AG08395 (cell line): ENCODE measurements at regions not wholly inside any gene's neighbourhood (a gene's known extent, or its start where the extent isn't known, plus 50 kb on each side); places are given as distances from the start of the nearest gene placed in this dataset.
"Not testable (repeated sequence)": the region's sequence is repeated elsewhere in the genome, so short reads cannot be mapped to it uniquely, and the experiment has no call there.

Source experiments
- DNase-seq: peaks from one replicate; pipeline ENCODE4 v3.0.0; 2012; ENCODE audit warnings: mixed read lengths, low spot score

GRCh38 chr14:25316007-25316406, 266.1 kb upstream of the STXBP6 start:
- DNase-seq: not testable (repeated sequence)

- no peak for DNase-seq
Measured at GRCh38 chr14:25308244-25308643, 258.3 kb upstream of the STXBP6 start.

GRCh38 chr14:25303934-25304333, 254.0 kb upstream of the STXBP6 start:
- no peak for DNase-seq

GRCh38 chr14:25298238-25298637, 248.3 kb upstream of the STXBP6 start:
- DNase-seq: no peak

- DNase-seq: not testable (repeated sequence)
Measured at GRCh38 chr14:25290154-25290553, 240.2 kb upstream of the STXBP6 start.

- no peak for DNase-seq
Measured at GRCh38 chr14:25274529-25274928, 224.6 kb upstream of the STXBP6 start.

GRCh38 chr14:25267186-25267585, 217.2 kb upstream of the STXBP6 start:
- no peak for DNase-seq

- no peak for DNase-seq
Measured at GRCh38 chr14:25259470-25259869, 209.5 kb upstream of the STXBP6 start.

- no peak for DNase-seq
Measured at GRCh38 chr14:25252793-25253192, 202.8 kb upstream of the STXBP6 start.

- no peak for DNase-seq
Measured at GRCh38 chr14:25250516-25250915, 200.6 kb upstream of the STXBP6 start.

- DNase-seq: no peak
Measured at GRCh38 chr14:25247609-25248008, 197.7 kb upstream of the STXBP6 start.

- no peak for DNase-seq
Measured at GRCh38 chr14:25246751-25247150, 196.8 kb upstream of the STXBP6 start.

GRCh38 chr14:25239170-25239569, 189.2 kb upstream of the STXBP6 start:
- DNase-seq: no peak

GRCh38 chr14:25237845-25238244, 187.9 kb upstream of the STXBP6 start:
- no peak for DNase-seq

- no peak for DNase-seq
Measured at GRCh38 chr14:25233613-25234012, 183.7 kb upstream of the STXBP6 start.

- no peak for DNase-seq
Measured at GRCh38 chr14:25231004-25231403, 181.1 kb upstream of the STXBP6 start.

GRCh38 chr14:25226214-25226613, 176.3 kb upstream of the STXBP6 start:
- DNase-seq: no peak

- DNase-seq: no peak
Measured at GRCh38 chr14:25222256-25222655, 172.3 kb upstream of the STXBP6 start.

GRCh38 chr14:25220514-25220913, 170.6 kb upstream of the STXBP6 start:
- no peak for DNase-seq

GRCh38 chr14:25215607-25216006, 165.7 kb upstream of the STXBP6 start:
- DNase-seq: no peak

- DNase-seq: no peak
Measured at GRCh38 chr14:25197885-25198284, 147.9 kb upstream of the STXBP6 start.

GRCh38 chr14:25180221-25180620, 130.3 kb upstream of the STXBP6 start:
- no peak for DNase-seq

GRCh38 chr14:25178255-25178654, 128.3 kb upstream of the STXBP6 start:
- no peak for DNase-seq

- peak; percentile 65 for DNase-seq
Measured at GRCh38 chr14:25150934-25151790, 101.2 kb upstream of the STXBP6 start.
